ENCODE measurements at regions not wholly inside any gene's neighbourhood (a gene's known extent, or its start where the extent isn't known, plus 50 kb on each side); places are given as distances from the start of the nearest gene placed in this dataset.

DNA sequence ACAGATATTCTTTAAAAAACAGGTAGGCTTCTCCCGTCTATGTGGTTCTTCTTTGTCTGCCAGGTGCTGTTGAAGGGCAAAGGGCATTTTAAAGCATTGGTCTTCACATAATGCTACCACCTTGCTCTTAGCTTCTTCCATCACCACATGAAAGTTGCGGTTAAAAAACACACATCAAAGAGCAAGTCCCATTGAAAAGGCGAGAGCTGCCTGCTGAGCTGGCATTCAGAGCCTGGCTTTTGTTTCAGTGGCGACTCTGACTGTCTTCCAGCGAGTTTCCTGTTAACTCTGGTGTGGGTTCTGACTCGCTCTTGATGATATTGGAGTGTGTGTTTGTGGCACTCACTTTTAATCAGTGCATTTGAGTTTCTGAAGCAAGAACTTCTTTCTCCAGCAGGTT lies 624.9 kb upstream of the FANCL start:
- no peaks in the 10 kb centered on the region for H3K9me2 ChIP-seq (replicated peaks; ENCODE audit: insufficient read depth, low read length)
- no peak overlapping the region for H2AFZ ChIP-seq (ENCODE audit: low read length)
- H3K9ac ChIP-seq (ENCODE audit: low read length), result no peak overlapping the region; the same call in 1 of the 2 replicates
- H3K27ac ChIP-seq (ENCODE audit: low read length), result peak overlapping the region; percentile 91
- H3K9me3 ChIP-seq (replicated peaks; ENCODE audit: insufficient read depth, low read length), result no peaks in the 10 kb centered on the region
- peak overlapping the region; percentile 81 for H3K4me2 ChIP-seq (ENCODE audit: low read depth, low read length)
- no peaks in the 10 kb centered on the region for H3K27me3 ChIP-seq (replicated peaks; ENCODE audit: insufficient read depth, low read length)
- no peak overlapping the region for H3K4me3 ChIP-seq (ENCODE audit: low read length)
- TF ChIP-seq EZH2phosphoT487 (IDR thresholded peaks at IDR 0.05; ENCODE audit: low read length), result no peak
- H3K79me2 ChIP-seq (ENCODE audit: low read length), result no peaks in the 10 kb centered on the region
- H3F3A ChIP-seq (ENCODE audit: insufficient read depth, low read length), result peaks cover 25% of the 10 kb centered on the region
- DNase-seq, result peak; percentile 99
- peaks cover 38% of the 10 kb centered on the region for H3K4me1 ChIP-seq (ENCODE audit: low read length)
- no peaks in the 10 kb centered on the region for H4K20me1 ChIP-seq (ENCODE audit: insufficient read depth, low read length)
- H3K36me3 ChIP-seq (replicated peaks; ENCODE audit: insufficient read depth, low read length), result no peaks in the 10 kb centered on the region

DNA sequence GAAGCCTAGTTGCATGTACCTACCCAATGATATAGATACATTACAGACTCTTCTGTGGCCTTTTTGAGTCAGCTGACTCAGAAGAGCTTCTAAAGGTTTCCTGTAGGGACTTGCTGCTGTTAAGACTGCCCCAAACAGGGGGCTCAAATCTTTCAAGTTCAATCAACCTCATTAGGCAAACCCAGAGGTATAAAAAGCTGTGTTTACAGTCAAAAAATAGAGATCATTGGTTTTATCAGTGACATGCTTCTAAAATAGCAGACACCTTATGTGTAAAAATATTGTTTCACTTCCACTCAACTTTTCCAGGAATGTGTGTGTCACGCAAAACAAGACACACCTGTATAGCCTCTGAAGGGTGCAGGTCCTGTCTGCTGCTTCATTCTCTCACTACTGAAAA lies 624.3 kb upstream of the FANCL start:
- Histone ChIP-seq H3K4me1 (ENCODE audit: low read length) (peaks cover 37% of the 10 kb centered on the region), H3K9ac (ENCODE audit: low read length) (peak overlapping the region; percentile 34; the same call in 1 of the 2 replicates), H3K9me2 (replicated peaks; ENCODE audit: insufficient read depth, low read length) (no peaks in the 10 kb centered on the region), H3K27me3 (replicated peaks; ENCODE audit: insufficient read depth, low read length) (no peaks in the 10 kb centered on the region), H4K20me1 (ENCODE audit: insufficient read depth, low read length) (no peaks in the 10 kb centered on the region), H3K4me3 (ENCODE audit: low read length) (peak overlapping the region; percentile 28), H3K79me2 (ENCODE audit: low read length) (no peaks in the 10 kb centered on the region), H3K36me3 (replicated peaks; ENCODE audit: insufficient read depth, low read length) (no peaks in the 10 kb centered on the region), H3K27ac (ENCODE audit: low read length) (peak overlapping the region; percentile 91), H3K9me3 (replicated peaks; ENCODE audit: insufficient read depth, low read length) (no peaks in the 10 kb centered on the region), H3F3A (ENCODE audit: insufficient read depth, low read length) (peaks cover 25% of the 10 kb centered on the region), H3K4me2 (ENCODE audit: low read depth, low read length) (peak overlapping the region; percentile 81), H2AFZ (ENCODE audit: low read length) (peak overlapping the region; percentile 53)
- DNase-seq, result peak; percentile 63
- TF ChIP-seq, protein P1, sequence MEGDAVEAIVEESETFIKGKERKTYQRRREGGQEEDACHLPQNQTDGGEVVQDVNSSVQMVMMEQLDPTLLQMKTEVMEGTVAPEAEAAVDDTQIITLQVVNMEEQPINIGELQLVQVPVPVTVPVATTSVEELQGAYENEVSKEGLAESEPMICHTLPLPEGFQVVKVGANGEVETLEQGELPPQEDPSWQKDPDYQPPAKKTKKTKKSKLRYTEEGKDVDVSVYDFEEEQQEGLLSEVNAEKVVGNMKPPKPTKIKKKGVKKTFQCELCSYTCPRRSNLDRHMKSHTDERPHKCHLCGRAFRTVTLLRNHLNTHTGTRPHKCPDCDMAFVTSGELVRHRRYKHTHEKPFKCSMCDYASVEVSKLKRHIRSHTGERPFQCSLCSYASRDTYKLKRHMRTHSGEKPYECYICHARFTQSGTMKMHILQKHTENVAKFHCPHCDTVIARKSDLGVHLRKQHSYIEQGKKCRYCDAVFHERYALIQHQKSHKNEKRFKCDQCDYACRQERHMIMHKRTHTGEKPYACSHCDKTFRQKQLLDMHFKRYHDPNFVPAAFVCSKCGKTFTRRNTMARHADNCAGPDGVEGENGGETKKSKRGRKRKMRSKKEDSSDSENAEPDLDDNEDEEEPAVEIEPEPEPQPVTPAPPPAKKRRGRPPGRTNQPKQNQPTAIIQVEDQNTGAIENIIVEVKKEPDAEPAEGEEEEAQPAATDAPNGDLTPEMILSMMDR (IDR thresholded peaks at IDR 0.05; ENCODE audit: low read length), result no peak
- TF ChIP-seq EZH2 (optimal IDR thresholded peaks at IDR 0.05; ENCODE audit: low read depth, low read length), result no peak
- no peak for TF ChIP-seq EZH2phosphoT487 (IDR thresholded peaks at IDR 0.05; ENCODE audit: low read length)

DNA sequence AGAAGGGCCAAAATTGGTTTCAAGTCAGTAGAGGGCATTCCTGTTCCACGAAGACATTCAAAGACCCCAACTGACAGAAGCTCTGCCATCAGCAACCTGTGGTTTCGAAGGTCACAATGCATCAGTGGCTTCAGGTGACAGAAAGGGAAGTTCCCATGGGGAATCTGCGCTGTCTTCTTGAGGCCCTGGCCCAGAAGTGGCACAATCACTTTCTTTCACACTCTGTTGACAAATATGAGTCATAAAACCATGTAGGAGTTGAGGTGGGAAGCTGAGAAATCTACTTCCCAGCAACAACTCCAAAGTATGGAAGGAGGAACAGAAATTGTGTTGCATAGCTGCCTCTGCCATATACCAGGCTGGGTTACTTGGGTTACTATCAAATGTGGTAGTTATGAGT lies 621.1 kb upstream of the FANCL start:
- no peak for DNase-seq
- Histone ChIP-seq H3K27ac (ENCODE audit: low read length) (no peak overlapping the region), H3K9me2 (replicated peaks; ENCODE audit: insufficient read depth, low read length) (no peaks in the 10 kb centered on the region), H2AFZ (ENCODE audit: low read length) (no peak overlapping the region), H3F3A (ENCODE audit: insufficient read depth, low read length) (peaks cover 25% of the 10 kb centered on the region), H3K4me1 (ENCODE audit: low read length) (peaks cover 29% of the 10 kb centered on the region), H3K27me3 (replicated peaks; ENCODE audit: insufficient read depth, low read length) (no peaks in the 10 kb centered on the region), H3K4me2 (ENCODE audit: low read depth, low read length) (no peak overlapping the region), H3K36me3 (replicated peaks; ENCODE audit: insufficient read depth, low read length) (no peaks in the 10 kb centered on the region), H3K9ac (ENCODE audit: low read length) (no peak overlapping the region), H4K20me1 (ENCODE audit: insufficient read depth, low read length) (no peaks in the 10 kb centered on the region), H3K79me2 (ENCODE audit: low read length) (no peaks in the 10 kb centered on the region), H3K9me3 (replicated peaks; ENCODE audit: insufficient read depth, low read length) (no peaks in the 10 kb centered on the region), H3K4me3 (ENCODE audit: low read length) (no peak overlapping the region)
- TF ChIP-seq EZH2phosphoT487 (IDR thresholded peaks at IDR 0.05; ENCODE audit: low read length) (no peak), EZH2 (optimal IDR thresholded peaks at IDR 0.05; ENCODE audit: low read depth, low read length) (no peak)
- TF ChIP-seq, protein P1 (IDR thresholded peaks at IDR 0.05; ENCODE audit: low read length), result no peak

DNA sequence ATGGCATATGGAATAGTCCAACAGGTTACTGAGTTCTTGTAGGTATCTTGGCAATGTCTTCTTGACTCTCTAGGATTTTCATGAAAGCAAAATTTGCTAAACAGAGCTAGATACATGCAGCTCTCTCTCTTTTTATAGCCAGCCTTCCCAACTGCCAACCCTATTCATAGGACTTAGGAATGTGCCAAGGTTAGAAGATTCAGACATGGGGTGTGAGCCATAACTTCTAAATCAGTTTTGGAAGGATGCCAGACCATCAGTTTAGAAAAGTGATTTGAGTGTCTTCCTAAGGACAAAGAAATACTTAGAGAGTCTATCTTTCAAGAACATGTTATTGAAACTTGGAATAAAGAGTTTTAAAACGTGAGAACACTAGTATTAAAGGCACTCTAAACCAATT lies 619.5 kb upstream of the FANCL start:
- TF ChIP-seq, protein P1 (IDR thresholded peaks at IDR 0.05; ENCODE audit: low read length), result no peak
- TF ChIP-seq EZH2 (optimal IDR thresholded peaks at IDR 0.05; ENCODE audit: low read depth, low read length) (no peak), EZH2phosphoT487 (IDR thresholded peaks at IDR 0.05; ENCODE audit: low read length) (no peak)
- no peaks in the 10 kb centered on the region for H3K36me3 ChIP-seq (replicated peaks; ENCODE audit: insufficient read depth, low read length)
- H3K9ac ChIP-seq (ENCODE audit: low read length), result no peak overlapping the region
- no peak overlapping the region for H3K4me2 ChIP-seq (ENCODE audit: low read depth, low read length)
- H3K4me3 ChIP-seq (ENCODE audit: low read length), result no peak overlapping the region
- no peaks in the 10 kb centered on the region for H3K79me2 ChIP-seq (ENCODE audit: low read length)
- no peaks in the 10 kb centered on the region for H4K20me1 ChIP-seq (ENCODE audit: insufficient read depth, low read length)
- H3K9me3 ChIP-seq (replicated peaks; ENCODE audit: insufficient read depth, low read length), result no peaks in the 10 kb centered on the region
- no peaks in the 10 kb centered on the region for H3K27me3 ChIP-seq (replicated peaks; ENCODE audit: insufficient read depth, low read length)
- no peaks in the 10 kb centered on the region for H3K9me2 ChIP-seq (replicated peaks; ENCODE audit: insufficient read depth, low read length)
- peaks cover 13% of the 10 kb centered on the region for H3F3A ChIP-seq (ENCODE audit: insufficient read depth, low read length)
- H3K27ac ChIP-seq (ENCODE audit: low read length), result no peak overlapping the region
- H2AFZ ChIP-seq (ENCODE audit: low read length), result no peak overlapping the region
- DNase-seq, result no peak
- H3K4me1 ChIP-seq (ENCODE audit: low read length), result peaks cover 16% of the 10 kb centered on the region

Data from MM.1S (cell line).